SK-N-SH treated with all-trans-retinoic acid at 6 μM for 48 hours (cell line): ENCODE measurements at regions not wholly inside any gene's neighbourhood (a gene's known extent, or its start where the extent isn't known, plus 50 kb on each side); places are given as distances from the start of the nearest gene placed in this dataset.

ENCODE experiments used
- ARNTL ChIP-seq: fragments of 450-650 bp; formaldehyde crosslinking; IDR thresholded peaks from 2 replicates; pipeline ENCODE4 v1.5.0; 2020; ENCODE audit warnings: low read depth, mild to moderate bottlenecking, moderate library complexity, borderline replicate concordance
- CREB5 ChIP-seq: fragments of 250-450 bp; sonication (Bioruptor Pico); IDR thresholded peaks from 2 replicates; pipeline ENCODE4 v1.5.1; 2020; ENCODE audit warnings: low read depth, mild to moderate bottlenecking, moderate library complexity
- CSDC2 ChIP-seq: fragments of 250-450 bp; sonication (Bioruptor Pico); IDR thresholded peaks from 2 replicates; pipeline ENCODE4 v1.5.0; 2020; ENCODE audit warnings: mild to moderate bottlenecking, moderate library complexity
- PATZ1 ChIP-seq: fragments of 250-450 bp; sonication (Bioruptor Pico); IDR thresholded peaks from 2 replicates; pipeline ENCODE4 v1.8.0; 2020; ENCODE audit warnings: mild to moderate bottlenecking, moderate library complexity, borderline replicate concordance
- RARB ChIP-seq: fragments of 250-450 bp; sonication (Bioruptor Pico); IDR thresholded peaks from 2 replicates; pipeline ENCODE4 v1.8.0; 2021; ENCODE audit warnings: mild to moderate bottlenecking, moderate library complexity
- SNAI2 ChIP-seq: fragments of 250-450 bp; sonication (Bioruptor Pico); IDR thresholded peaks from 2 replicates; pipeline ENCODE4 v1.5.0; 2020; ENCODE audit warnings: mild to moderate bottlenecking, moderate library complexity
- ZFP3 ChIP-seq: fragments of 250-450 bp; sonication (Bioruptor Pico); IDR thresholded peaks from 2 replicates; pipeline ENCODE4 v1.5.0; 2020; ENCODE audit warnings: mild to moderate bottlenecking, moderate library complexity
- ZNF70 ChIP-seq: fragments of 450-650 bp; formaldehyde crosslinking; IDR thresholded peaks from 2 replicates; pipeline ENCODE4 v1.5.0; 2020; ENCODE audit warnings: mild to moderate bottlenecking, moderate library complexity

DNA sequence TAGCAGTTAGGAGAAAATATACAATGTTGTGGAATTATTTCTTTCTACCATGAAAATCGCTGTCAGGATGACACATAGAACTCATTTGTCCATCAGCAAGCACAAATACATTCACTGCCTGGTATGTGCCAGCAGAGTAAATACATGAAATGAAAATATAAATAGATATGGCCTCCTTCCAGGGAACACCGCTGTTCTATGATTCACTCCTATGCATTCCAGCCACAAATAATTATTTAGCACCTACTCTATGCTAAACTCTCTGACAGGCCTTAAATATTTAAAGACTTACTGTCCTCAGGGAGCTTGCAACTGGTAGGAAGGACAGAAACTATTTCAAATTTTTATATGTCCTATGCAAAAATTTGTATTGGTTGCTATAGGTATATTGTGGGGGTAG, 975.0 kb upstream of the NCAM2 start:
- TF ChIP-seq CSDC2 (CRISPR knock-in tag), result no peak
- no peak for TF ChIP-seq PATZ1
- no peak for TF ChIP-seq CREB5
- no peak for TF ChIP-seq ZNF70
- no peak for TF ChIP-seq ZFP3 (CRISPR knock-in tag)
- TF ChIP-seq ARNTL, result no peak
- no peak for TF ChIP-seq RARB (CRISPR knock-in tag)
- TF ChIP-seq SNAI2 (CRISPR knock-in tag), result no peak
